A673 (cell line): ENCODE measurements at regions not wholly inside any gene's neighbourhood (a gene's known extent, or its start where the extent isn't known, plus 50 kb on each side); places are given as distances from the start of the nearest gene placed in this dataset.

ENCODE experiments used
- EZH2 ChIP-seq: fragments of 200-600 bp; sonication (generic); IDR thresholded peaks from 2 replicates; pipeline ENCODE4 v1.6.1; 2017; ENCODE audit warnings: borderline replicate concordance, low read depth, mild to moderate bottlenecking, mixed read lengths, antibody characterized with exemption, low read length; ENCODE audit not compliant: poor library complexity, severe bottlenecking
- TF ChIP-seq, protein P1 (sequence below): fragments of 300-800, 200-600 bp; sonication (generic); conservative IDR thresholded peaks from 2 replicates; pipeline ENCODE4 v1.5.1; 2017; ENCODE audit warnings: low read depth, mild to moderate bottlenecking, antibody characterized with exemption, low read length, moderate library complexity, mixed read lengths

GRCh38 chr13:31029102-31029501 lies 96.6 kb downstream of the TEX26 start:
- TF ChIP-seq, protein P1, sequence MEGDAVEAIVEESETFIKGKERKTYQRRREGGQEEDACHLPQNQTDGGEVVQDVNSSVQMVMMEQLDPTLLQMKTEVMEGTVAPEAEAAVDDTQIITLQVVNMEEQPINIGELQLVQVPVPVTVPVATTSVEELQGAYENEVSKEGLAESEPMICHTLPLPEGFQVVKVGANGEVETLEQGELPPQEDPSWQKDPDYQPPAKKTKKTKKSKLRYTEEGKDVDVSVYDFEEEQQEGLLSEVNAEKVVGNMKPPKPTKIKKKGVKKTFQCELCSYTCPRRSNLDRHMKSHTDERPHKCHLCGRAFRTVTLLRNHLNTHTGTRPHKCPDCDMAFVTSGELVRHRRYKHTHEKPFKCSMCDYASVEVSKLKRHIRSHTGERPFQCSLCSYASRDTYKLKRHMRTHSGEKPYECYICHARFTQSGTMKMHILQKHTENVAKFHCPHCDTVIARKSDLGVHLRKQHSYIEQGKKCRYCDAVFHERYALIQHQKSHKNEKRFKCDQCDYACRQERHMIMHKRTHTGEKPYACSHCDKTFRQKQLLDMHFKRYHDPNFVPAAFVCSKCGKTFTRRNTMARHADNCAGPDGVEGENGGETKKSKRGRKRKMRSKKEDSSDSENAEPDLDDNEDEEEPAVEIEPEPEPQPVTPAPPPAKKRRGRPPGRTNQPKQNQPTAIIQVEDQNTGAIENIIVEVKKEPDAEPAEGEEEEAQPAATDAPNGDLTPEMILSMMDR: no peak
- no peak for TF ChIP-seq EZH2
